Pons (tissue), 1 donor: ENCODE measurements at regions not wholly inside any gene's neighbourhood (a gene's known extent, or its start where the extent isn't known, plus 50 kb on each side); places are given as distances from the start of the nearest gene placed in this dataset.
A peak's percentile ranks its signal among the peaks of the same experiment; 100 is the strongest.

Experiments
- DNase-seq: peaks from one replicate; pipeline ENCODE4 v3.0.0-alpha.2; 2016; ENCODE audit warnings: low spot score

DNA sequence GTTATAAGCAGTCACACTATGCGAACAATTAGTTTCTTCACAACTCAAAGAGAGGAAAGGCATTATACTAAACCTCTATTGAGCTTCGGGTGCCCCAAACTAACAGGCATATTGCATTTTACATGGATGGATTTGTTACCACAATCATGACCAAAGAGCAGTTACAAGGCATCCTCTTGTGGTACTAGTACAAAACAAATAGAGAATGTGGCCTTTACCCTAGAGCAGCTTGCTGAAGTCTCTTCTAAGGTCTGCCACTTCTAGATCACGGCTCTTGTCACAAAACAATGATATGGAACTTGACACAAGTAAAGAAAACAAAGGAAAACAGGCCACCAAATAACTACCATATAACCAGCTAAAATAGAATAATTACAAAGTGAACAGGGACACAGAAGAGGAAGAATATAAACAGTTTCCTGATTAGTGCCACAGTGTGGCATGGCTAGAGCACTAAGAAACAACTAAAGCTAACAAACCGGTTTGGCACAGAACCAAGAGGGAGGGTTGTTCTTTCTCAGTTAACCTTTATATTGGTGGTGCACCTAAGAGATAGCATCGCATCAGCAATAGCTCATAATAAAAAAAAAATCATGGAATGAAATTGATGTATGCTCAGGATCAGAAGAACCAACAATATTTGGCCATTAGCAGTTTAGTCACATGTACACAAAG is 209.7 kb upstream of the ATP2B1 start:
- no peak for DNase-seq

DNA sequence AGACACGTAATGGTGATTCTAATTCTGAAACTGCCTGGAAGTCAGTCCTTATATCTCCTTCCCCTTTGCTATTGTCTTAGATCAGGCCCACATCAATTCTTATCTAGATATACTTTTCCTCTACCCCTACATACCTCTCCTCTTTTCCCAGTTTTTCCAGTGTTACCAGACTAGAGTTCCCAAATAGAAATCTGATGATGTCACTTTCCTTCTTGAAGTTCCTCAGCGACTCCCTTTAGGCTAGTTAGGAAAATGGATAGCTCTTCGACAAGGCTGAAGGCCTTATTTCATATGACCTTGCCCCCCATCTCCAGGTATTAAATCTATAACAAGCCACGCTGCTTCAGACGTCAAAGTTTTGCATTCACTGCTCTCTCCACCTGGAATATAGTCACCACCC is 201.1 kb upstream of the ATP2B1 start:
- no peak for DNase-seq

DNA sequence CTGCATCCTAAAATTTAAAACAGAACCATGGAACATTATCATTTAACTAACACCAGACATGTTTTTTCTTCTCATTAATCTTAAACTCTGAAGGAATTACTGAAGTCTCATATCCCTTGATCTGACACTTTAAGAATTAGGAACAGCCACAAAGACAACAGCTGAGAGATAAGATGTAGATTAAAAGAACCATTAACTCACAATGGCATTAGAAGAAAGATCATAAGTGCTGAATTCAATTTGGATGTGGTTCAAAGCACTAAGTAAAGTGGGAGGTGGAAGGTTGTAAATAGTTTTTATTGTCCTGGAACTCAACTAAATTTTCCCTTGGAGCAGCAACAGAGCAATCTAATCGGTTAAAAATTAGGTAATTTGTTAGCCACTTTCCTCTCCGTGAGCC is 199.0 kb upstream of the ATP2B1 start:
- no peak for DNase-seq

DNA sequence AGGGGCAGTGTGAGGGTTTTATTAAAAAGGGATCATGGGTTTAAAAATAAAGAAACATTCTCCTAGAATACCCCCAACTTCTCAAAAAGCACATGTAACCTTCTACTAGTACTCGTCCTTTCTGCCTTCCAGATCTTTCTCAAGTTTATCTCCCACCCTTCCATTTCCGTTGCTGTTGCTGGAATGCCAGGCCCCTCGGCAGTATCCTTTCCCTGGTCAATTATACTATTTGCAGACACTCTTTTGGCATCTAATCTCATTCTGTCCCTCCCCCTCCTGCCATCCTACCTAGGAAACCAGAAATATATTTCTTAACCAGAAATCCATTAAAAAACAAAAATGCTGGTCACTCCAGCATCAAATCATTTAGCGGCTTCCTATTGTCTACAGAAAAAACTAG is 198.2 kb upstream of the ATP2B1 start:
- DNase-seq = no peak

DNA sequence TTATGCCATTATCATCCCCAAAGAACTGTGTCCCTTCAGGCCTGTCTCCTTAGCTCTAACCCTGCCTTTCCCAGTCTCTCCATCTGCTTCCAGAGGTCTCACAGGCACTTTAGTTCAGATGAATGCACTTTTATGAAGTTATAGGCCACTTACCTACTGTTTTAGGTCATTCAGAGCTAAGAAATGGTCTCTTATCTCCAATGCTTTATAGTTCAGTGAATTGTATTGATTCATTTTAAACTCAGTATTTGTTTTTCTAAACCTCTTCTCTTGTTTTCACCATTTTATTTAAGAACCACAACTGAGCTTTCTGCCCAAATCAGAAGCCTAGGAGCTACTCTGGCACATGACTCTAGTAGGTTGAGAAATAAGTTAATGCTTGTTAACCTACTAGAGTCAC is 197.5 kb upstream of the ATP2B1 start:
- no peak for DNase-seq

DNA sequence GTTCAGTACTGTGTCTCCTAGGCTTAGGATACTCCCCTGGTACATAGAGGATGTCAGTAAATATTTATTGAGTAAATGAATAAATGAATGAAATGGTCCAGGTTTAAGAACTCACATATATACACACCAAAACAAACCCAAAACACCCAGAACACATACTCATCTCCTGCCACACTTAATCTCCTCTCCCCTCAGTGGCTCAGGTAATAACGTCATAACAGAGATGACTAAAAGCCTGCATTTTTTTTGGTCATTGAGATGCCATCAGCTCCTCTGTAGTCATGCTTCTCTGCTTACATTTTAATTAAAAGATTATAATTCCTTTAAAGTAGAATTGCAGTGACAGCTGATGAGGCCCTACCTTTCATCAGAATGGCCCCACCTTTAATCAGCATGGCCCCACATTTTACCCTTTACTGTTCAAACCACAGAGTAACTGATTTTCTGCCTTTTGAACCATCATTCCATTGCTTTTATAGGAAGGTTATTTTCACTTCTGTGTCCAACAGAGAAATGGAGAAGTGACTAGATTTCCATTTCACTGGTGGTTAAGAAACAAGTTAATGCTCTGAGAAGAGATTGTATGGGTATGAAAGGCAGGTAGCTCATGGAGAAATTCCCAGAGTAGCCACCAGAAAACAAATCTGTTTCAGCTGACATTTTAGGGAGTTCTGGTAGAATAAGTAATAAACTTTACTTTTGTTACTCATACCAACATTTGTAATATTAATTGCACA is 193.4 kb upstream of the ATP2B1 start:
- peak; percentile 12 for DNase-seq

DNA sequence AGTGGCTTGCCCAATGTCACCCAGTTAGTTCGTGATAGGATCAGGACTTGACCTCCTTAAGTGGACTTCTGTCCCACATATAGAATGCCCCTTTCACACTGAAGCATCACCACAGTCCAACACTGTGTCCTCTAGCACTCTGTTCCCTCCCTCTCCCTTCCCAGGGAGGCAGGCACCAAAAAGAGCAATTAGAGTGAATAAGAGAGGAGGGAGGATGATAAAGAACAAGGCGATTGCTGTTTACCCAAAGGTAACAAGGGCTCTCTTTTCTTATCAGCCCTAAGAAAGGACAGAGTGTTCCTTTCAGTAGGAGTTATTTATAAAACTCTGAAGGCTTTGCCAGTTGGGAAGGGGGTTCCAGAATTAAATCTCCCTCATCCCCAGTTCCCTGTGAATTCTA is 192.7 kb upstream of the ATP2B1 start:
- peak; percentile 20 for DNase-seq

DNA sequence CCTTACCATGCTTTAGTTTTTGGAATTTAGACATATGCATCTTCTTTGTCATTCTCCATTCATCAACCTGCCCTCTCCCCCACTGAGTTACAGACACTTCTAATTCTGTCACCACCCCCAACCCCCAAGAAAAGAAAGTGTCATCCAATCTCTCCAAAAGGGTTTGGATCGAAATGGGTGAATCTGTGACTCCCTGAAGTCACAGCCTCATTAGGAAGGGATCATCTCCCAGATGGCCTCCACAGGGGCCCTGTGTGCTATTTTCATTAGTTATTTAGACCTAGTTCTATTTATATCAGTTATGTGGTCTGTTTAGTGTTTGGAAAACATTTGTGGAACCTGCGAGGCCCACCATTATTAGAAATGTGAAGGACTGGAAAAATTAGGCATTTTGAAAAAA is 191.0 kb upstream of the ATP2B1 start:
- no peak for DNase-seq

DNA sequence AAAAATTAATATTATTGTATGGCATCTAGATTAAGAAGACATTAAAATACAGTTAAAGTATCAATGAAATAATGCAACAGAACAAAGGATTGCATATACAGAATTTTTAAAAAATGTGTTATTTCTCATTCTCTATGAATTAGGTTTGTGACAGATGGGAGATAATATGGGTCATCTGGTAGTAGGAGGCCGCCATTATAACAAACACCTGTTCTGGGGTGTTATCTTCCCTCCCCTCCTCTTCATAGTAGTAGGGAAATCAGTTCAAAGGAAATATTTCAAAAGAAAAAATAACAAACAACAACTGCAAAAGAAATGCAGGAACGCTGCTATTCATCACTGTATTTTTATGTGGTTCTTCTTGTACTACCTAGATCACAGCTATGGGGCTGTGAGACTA is 187.0 kb upstream of the ATP2B1 start:
- no peak for DNase-seq

DNA sequence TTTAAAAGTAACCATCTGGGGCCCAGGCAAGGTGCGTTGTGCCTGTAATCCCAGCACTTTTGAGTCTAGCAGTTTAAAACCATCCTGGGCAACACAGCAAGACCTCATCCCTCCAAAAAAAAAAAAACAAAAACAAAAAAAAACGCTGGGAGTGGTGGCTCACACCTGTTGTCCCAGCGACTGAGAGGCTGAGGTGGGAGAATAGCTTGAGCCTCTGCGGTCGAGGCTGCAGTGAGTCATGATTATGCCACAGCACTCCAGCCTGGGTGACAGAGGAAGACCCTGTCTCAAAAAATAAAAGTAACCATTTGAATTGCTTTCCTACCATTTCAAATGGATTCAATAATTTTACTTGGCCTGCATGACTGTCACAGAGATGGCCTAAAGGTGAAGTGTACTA is 186.5 kb upstream of the ATP2B1 start:
- DNase-seq = no peak

DNA sequence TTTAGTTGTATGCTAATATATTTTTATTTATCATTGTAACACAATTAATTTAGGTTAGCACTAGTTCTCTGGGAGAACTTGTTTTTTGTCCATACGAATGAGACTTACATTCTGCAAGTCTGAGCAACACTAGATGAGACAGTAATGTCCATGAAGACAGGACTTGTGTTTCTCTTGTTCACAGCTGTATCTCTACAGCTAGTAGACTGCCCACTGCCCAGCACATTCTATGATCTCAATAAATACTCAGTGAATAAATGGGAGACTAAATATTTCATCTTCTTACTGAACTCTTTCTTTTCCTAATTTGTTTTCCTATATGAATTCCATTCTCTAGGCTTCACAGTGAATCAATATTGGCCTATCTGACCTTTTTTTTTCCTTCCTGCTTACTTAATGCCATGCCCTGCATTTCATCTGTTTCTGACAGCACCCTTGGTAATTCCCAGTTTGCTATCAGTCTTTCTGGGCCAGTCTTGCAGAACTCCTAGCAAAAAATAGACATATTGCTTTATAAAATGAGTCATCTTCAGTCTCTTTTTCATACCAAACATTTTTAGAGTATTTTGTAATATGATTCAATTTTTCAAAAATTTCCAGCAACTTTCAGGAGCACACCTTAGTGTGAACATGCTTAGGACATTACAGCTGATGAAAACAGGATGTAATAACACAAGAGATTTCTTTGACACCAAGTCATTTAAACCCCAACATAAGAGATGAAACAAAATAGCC is 185.5 kb upstream of the ATP2B1 start:
- DNase-seq = no peak

DNA sequence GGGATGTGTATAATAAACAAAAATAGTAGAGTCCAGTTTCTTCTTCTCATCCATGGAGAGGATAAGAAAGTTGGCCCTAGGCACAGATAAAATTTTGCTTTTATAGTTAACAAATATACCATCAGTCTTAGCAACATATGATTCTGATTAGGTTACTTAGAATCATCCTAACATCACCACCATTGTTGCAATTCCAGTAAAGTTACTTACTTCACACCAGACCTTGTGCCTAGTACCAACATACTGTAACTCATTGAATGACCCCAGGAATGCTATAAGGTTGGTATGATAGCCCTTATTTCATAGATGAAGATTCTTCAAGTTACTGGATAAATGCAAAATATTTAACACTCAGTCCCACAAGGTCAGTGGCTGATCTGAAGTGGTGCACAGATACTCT is 183.8 kb upstream of the ATP2B1 start:
- DNase-seq = no peak

DNA sequence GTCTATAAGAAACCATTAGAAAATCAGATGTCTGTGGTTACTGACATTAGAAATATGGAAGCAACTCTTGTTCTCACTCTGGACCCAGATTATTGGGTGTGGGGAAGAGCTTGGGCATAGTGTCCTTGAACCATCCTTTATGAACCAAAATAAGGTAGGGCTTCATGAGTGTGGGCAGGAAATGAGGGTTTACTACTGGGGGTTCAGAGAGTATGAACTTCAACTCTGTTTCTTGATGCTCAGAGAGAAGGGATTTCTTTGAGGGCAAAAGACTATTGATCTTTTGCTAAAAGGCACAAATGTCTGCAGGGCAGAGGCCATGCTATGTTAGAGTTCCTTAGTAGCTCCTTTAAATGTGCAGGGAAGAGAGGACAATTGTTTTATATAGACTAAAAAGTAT is 183.3 kb upstream of the ATP2B1 start:
- DNase-seq = no peak

DNA sequence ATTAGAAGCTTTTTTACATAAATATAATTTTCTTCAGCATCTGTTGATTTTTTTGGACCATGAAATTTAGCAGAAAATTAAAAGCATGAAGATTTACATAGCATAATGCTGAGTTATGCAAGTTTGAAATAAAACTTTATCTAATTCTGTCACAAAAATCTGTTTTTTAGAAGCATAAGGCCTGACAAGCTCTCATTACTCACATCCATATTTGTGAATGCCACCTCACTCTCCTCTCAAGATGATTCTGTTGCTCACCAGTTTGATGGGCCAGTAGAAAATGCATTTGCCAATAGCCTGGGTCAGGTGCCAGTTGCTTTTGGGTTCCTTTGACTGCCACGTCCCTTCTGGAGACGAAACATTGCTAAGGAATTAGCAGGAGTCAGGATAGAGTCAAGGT is 181.5 kb upstream of the ATP2B1 start:
- DNase-seq = no peak

DNA sequence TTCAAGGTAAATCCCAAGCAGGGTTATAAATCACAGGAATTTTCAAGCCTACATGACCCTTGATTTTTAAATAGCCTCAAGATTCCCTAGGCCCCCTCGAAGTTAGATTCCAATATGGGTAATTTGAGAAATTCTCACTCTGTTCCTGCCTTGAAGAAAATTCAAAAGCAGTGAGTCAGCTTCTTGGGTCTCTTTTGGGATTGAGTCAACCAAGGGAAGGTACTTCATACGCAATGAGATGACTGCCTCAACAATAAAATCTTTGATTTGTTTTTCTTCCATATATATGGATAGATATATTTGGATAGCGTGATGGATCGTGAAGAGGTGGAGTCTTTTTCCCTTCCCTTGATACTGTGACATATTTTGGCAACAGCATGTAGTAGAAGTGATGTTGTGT is 180.4 kb upstream of the ATP2B1 start:
- no peak for DNase-seq

DNA sequence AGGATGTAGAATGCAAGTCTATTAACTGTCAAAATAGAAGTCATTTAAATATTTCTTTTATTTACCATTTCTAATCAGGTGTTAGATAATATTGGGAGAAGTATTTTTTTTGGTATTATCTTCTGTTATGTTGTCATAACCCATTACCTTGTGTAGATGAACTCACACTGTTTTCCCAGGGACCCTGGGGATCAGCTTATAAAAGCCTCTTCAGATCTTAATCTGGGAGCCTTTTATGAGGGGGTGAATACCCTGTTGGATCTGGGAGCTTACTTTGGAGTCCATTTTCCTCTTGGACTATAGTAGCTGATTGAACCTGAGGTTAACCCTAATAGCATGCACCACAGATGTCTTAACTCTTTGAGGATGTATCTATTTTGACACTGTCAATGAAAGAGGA is 176.3 kb upstream of the ATP2B1 start:
- no peak for DNase-seq

DNA sequence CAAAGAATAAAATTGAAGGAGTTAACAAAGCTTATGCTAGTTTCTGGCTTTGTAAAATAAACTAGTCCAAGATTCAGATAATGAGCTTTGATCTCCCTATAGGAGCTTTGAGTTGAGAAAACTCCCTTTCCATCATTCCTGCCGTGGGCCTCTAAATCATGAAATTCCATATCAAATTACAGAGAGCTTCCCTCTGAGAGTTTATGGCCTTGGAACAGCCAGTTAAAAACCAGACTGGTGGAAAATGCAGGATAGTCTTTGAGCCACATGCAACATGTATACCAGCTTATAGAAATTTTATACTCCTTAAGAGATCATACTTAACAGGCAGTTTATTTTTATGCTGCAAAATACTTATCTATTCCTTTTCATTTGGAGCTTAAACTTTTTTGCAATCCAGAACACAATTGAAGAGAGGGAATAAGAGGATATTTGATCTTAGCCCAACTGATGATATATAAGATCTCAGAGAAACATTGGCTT is 175.8 kb upstream of the ATP2B1 start:
- no peak for DNase-seq

DNA sequence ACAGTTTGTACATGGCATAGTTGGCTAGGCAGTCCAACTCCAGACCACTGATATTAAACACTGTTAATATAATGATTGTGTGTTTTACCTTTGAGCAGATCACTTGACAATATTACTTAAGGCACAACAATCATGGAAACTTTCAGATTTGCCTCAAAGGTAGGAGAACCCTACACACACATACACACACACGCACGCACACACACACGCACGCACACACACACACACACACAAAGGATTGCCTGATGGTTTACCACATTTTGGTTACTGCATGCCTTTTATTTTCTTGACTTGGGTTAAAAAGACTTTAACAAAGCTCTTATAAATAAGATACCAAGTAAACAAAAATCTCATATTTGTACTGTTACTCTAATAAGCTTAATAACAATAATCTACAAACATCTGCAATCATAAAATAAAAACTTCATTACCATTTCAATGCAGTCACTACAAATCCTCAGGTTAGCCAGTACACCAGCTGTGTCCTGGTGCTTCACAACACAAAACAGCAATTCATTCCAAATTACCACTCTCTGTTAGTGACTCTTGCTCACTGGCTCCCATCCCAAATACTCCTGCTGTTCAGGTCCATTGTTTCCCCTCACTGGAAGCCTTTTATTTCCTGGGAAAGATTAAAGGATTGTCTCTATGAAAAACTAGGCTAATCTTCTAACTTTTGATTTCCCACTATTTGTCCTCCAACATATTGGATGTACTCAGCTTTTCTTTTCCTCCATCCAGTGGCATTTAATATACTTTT is 175.2 kb upstream of the ATP2B1 start:
- DNase-seq = peak; percentile 53

DNA sequence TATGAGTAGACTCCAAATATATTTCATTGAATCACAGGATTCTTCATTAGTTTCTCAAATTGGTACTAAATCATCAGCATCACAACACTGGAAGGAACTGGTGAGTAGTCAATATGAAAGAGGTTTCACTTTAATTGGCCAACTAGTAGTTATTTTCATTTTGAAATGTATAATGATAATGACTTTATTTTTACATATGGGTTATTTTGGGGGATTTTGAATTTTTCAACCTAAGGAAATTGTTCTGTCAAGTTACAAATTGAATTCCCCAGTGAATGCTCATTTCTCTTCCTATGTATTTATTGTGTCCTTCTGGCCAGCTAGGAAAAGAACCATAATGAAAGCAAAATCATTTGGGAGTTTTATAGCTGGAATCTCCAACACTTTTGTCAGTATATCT is 174.2 kb upstream of the ATP2B1 start:
- DNase-seq = no peak

DNA sequence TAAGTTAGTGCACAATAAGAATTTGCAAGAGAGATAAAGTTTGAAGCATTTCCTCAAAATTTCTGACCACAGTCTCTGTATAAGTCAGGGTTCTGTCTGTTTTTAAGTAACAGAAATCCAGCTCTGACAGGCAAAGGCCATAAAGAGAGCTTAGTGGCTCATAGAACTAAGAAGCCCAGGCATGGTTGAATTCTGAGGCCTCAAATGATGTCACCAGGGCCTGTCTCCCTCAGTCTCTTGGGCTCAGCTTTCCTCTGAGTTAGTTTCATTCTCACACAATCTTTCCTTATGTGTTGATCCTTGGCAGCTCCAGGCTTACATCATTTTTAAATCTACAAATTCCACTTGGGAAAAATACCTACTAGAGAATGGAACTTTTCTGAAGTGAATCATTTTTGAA is 173.4 kb upstream of the ATP2B1 start:
- no peak for DNase-seq

DNA sequence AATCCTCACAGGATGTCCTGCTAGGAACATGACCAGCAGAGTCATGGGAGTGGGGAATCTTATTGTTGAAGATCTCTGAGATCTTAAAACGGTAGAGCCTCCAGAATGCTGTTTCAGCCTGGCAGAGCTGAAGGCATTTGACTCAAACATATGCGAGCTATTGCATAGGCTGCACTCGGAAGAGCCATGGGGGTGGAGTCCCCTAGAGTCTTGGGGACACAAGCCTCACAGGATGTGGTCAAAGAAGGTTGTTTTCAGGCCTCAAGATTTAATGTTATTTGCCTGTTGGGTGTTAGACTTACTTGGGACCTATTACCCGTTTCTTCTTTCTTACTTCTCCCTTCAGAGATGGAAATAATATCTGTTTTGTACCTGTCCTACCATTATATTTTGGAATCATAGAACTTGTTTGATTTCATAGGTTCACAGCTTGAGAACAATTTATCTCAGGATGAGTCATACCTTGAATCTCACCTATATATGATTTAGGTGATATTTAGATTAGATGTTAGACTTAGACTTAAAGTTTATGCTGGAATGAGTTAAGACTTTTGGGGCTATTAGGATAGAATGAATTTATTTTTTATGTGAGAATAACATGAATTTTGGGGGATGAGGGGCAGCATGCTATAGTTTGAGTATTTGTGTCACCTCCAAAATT is 172.2 kb upstream of the ATP2B1 start:
- no peak for DNase-seq

DNA sequence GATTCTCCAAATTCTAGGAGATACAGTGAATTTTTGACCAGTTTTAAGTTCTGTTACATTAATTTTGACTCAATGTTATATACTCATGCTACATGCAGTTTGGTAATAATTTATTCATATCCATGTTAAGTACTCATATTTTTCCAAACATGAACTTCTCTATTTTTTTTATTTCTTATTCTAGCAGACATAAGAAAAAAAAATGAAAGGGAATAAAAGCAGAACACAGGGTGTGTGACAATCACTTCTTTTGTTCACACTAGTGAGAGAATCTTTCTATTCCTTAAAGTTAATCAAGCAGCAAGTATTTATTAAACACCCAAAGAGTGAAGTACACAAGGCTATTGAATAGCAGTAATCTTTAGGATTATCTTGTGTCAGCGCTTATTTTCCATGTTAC is 171.1 kb upstream of the ATP2B1 start:
- no peak for DNase-seq
